ENCODE measurements at regions not wholly inside any gene's neighbourhood (a gene's known extent, or its start where the extent isn't known, plus 50 kb on each side); places are given as distances from the start of the nearest gene placed in this dataset.
"Not testable (repeated sequence)": the region's sequence is repeated elsewhere in the genome, so short reads cannot be mapped to it uniquely, and the experiment has no call there.

DNA sequence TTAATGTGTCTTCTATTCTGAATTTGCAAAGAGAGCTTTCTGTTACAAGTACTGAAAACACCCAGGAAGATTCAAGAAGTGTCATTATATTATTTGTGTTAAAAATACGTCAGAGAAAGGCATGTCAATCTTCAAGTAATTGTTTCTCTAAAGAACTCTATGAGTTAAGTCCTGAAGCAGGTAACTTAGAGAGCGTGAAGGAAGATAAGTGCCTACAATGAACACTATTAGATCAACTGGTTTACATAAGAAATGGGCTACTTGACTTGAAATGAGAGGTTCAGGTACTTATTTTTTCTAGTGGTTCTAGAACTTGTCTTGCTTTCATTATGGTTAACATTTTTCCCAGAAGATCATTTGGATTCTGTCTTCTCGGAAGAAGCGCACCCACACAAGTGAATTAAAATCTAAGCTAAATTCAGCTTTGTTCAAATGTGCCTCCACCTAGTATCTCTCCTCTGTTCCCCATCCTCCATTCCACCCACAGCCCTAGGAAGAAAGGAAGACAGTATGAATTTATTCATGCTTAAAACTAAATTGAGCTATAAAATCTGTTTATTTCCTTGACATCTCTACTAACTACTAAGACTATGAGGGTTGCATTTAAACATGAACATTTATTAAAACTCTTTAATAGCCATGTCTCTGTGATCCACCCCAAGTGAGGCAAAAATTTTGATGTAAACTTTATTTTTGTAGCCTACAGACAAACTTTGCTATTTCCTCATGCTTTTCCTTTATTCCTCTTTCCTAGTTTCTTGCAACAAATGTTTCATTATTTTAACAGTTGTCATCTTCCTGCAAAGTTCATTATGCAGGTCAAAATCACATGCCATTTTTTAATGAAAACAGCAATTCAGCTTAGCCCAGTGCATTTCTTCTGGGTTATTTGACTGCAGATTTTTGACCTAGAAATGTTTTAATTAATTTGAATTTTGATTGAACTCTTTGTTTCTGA, 206.8 kb downstream of the KCNJ2 start:
- no peak for DNase-seq (ENCODE audit: low read depth)
- H3K27me3 ChIP-seq (ENCODE audit: control insufficient read depth, insufficient read depth, low read length), result no peaks in the 10 kb centered on the region
- H3K4me3 ChIP-seq (ENCODE audit: low read depth, low read length), result no peak overlapping the region
- H3K36me3 ChIP-seq (ENCODE audit: control insufficient read depth, insufficient read depth, low read length), result no peaks in the 10 kb centered on the region
- TF ChIP-seq, protein P1, sequence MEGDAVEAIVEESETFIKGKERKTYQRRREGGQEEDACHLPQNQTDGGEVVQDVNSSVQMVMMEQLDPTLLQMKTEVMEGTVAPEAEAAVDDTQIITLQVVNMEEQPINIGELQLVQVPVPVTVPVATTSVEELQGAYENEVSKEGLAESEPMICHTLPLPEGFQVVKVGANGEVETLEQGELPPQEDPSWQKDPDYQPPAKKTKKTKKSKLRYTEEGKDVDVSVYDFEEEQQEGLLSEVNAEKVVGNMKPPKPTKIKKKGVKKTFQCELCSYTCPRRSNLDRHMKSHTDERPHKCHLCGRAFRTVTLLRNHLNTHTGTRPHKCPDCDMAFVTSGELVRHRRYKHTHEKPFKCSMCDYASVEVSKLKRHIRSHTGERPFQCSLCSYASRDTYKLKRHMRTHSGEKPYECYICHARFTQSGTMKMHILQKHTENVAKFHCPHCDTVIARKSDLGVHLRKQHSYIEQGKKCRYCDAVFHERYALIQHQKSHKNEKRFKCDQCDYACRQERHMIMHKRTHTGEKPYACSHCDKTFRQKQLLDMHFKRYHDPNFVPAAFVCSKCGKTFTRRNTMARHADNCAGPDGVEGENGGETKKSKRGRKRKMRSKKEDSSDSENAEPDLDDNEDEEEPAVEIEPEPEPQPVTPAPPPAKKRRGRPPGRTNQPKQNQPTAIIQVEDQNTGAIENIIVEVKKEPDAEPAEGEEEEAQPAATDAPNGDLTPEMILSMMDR (IDR thresholded peaks at IDR 0.05; ENCODE audit: insufficient read depth, low read length, poor library complexity, severe bottlenecking), result no peak

DNA sequence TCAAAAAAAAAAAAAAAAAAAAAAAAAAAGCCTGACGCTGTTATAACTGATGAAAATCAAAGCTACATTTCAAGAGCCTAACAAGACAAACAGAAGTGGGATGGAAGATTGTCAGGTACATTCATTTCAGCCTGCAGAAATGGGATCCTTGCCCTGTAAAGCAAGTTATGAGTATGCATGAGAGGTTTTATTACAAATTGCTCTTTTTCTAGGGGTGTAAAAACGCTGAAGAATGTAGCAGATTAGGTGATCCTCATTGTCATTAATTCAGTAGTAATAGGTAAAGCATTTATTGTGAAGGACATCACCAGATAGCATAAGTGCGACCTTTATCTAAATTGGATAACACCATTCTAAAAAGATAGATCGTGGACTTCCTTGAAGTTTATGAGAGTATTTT, 208.3 kb downstream of the KCNJ2 start:
- Histone ChIP-seq H3K4me3 (ENCODE audit: low read depth, low read length) (no peak overlapping the region), H3K36me3 (ENCODE audit: control insufficient read depth, insufficient read depth, low read length) (no peaks in the 10 kb centered on the region), H3K27me3 (ENCODE audit: control insufficient read depth, insufficient read depth, low read length) (no peaks in the 10 kb centered on the region)
- TF ChIP-seq, protein P1 (IDR thresholded peaks at IDR 0.05; ENCODE audit: insufficient read depth, low read length, poor library complexity, severe bottlenecking), result no peak
- DNase-seq (ENCODE audit: low read depth), result no peak

DNA sequence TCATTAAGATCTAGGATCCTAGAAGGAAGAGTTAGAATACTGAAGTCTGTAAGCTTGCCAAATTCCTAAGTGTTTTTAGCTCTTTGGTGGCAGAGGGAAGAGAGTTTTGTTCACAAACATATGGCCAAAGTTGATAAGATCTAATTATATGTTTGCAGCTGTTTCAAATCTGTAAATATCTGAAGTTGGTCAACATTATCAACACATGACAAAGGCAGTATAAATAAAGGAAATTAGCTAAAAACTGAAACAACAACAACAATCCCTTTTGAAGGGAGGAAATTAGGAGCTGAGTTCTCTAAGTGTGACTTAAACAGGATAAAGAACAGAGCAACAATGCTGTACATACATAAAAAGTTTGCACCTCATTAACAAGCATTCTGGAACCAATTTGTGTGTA, 208.7 kb downstream of the KCNJ2 start:
- Histone ChIP-seq H3K36me3 (ENCODE audit: control insufficient read depth, insufficient read depth, low read length) (no peaks in the 10 kb centered on the region), H3K4me3 (ENCODE audit: low read depth, low read length) (no peak overlapping the region), H3K27me3 (ENCODE audit: control insufficient read depth, insufficient read depth, low read length) (no peaks in the 10 kb centered on the region)
- no peak for DNase-seq (ENCODE audit: low read depth)
- TF ChIP-seq, protein P1 (IDR thresholded peaks at IDR 0.05; ENCODE audit: insufficient read depth, low read length, poor library complexity, severe bottlenecking), result no peak

DNA sequence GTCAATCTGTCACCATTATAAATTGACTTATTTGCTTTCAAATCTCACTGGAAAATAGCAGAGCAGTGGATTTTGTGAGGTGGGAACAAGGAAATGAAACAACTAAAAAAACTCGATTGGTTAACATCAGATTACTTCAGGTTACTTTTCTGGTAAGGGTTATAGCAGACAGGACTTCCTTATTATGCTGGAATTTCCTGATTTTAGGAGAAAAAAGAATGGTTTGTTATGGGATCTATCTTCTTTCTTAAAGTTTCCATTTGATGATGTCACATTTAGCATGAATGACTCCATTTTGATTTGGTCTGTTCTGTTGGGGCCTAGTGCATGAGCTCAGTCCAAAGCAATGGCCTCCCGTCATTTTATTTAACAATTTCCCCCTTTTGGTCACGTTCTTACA, 210.6 kb downstream of the KCNJ2 start:
- TF ChIP-seq, protein P1 (IDR thresholded peaks at IDR 0.05; ENCODE audit: insufficient read depth, low read length, poor library complexity, severe bottlenecking), result no peak

DNA sequence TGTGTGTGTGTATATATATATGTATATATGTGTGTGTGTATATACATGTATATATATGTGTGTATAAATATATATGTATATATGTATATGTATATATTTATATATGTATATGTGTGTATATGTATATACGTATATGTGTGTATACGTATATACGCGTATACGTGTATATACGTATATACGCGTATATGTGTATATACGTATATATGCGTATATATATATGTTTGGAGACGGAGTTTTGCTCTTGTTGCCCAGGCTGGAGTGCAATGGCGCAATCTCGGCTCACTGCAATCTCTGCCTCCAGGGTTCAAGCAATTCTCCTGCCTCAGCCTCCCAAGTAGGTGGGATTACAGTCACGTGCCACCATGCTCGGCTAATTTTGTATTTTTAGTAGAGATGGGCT, 212.6 kb downstream of the KCNJ2 start:
- not testable (repeated sequence) for H3K36me3 ChIP-seq (ENCODE audit: control insufficient read depth, insufficient read depth, low read length); DNase-seq (ENCODE audit: low read depth); H3K4me3 ChIP-seq (ENCODE audit: low read depth, low read length); H3K27me3 ChIP-seq (ENCODE audit: control insufficient read depth, insufficient read depth, low read length)

More for the DNA sequence above, 210.6 kb downstream of the KCNJ2 start:
- DNase-seq (ENCODE audit: low read depth), result no peak
- H3K36me3 ChIP-seq (ENCODE audit: control insufficient read depth, insufficient read depth, low read length), result no peaks in the 10 kb centered on the region
- H3K4me3 ChIP-seq (ENCODE audit: low read depth, low read length), result no peak overlapping the region
- H3K27me3 ChIP-seq (ENCODE audit: control insufficient read depth, insufficient read depth, low read length), result no peaks in the 10 kb centered on the region

DNA sequence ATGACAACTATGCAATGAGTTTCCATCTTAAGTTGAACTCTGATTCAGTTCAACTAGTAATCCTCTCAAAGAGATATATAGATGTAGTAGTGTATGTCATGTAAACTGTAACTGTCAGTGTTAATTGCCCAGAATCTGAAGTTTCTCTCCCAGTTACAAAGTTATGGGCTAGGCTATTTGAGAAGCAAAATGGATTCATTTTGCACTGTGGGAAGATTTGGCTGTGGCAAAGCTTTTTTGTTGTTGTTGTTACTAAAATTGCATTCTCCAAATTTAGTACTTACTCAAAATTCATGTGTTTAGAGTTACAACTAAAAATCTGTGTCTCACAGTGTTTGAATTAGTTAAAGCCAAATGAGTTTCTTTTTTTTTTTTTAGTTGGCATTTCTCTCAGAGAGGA, 219.0 kb downstream of the KCNJ2 start:
- no peak for DNase-seq (ENCODE audit: low read depth)
- TF ChIP-seq, protein P1 (IDR thresholded peaks at IDR 0.05; ENCODE audit: insufficient read depth, low read length, poor library complexity, severe bottlenecking), result no peak
- H3K27me3 ChIP-seq (ENCODE audit: control insufficient read depth, insufficient read depth, low read length), result no peaks in the 10 kb centered on the region
- H3K36me3 ChIP-seq (ENCODE audit: control insufficient read depth, insufficient read depth, low read length), result no peaks in the 10 kb centered on the region
- no peak overlapping the region for H3K4me3 ChIP-seq (ENCODE audit: low read depth, low read length)

DNA sequence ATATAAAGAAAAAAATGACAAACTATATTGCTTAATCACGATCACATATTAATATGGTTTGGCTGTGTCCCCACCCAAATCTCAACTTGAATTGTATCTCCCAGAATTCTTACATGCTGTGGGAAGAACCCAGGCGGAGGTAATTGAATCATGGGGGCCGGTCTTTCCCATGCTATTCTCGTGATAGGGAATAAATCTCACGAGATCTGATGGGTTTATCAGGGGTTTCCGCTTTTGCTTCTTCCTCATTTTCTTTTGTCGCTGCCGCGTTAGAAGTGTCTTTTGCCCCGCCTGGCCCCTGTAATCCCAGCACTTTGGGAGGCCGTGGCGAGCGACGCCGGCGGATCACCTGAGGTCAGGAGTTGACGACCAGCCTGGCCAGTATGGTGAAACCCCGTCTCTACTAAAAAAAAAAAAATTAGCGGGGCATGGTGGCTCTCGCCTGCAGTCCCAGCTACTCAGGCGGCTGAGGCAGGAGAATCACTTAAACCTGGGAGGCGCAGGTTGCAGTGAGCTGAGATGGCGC, 220.0 kb downstream of the KCNJ2 start:
- not testable (repeated sequence) for H3K4me3 ChIP-seq (ENCODE audit: low read depth, low read length); H3K36me3 ChIP-seq (ENCODE audit: control insufficient read depth, insufficient read depth, low read length); DNase-seq (ENCODE audit: low read depth); H3K27me3 ChIP-seq (ENCODE audit: control insufficient read depth, insufficient read depth, low read length)
